OCI-LY3 (cell line): ENCODE measurements at regions not wholly inside any gene's neighbourhood (a gene's known extent, or its start where the extent isn't known, plus 50 kb on each side); places are given as distances from the start of the nearest gene placed in this dataset.
"Not testable (repeated sequence)": the region's sequence is repeated elsewhere in the genome, so short reads cannot be mapped to it uniquely, and the experiment has no call there.

Experiments used
- H2AFZ ChIP-seq: fragments of 200-600, 300-600 bp; shearing (Covaris generic); 2 replicates; pipeline ENCODE4 v1.6.0; 2014; ENCODE audit warnings: antibody characterized with exemption, low read depth, low read length
- H3K27ac ChIP-seq: fragments of 200-600, 300-600 bp; sonication (generic); 2 replicates; pipeline ENCODE4 v1.5.1; 2014; ENCODE audit warnings: mild to moderate bottlenecking, low read length, moderate library complexity, mixed read lengths
- H3K27me3 ChIP-seq: fragments of 200-600, 300-600 bp; sonication (generic); 2 replicates; pipeline ENCODE4 v1.6.1; 2014; ENCODE audit warnings: low read depth, low read length, mixed read lengths
- H3K36me3 ChIP-seq: fragments of 200-600, 300-600 bp; sonication (generic); replicated peaks from 2 replicates; pipeline ENCODE3; 2014; ENCODE audit warnings: low read depth, low read length, mixed read lengths
- H3K4me1 ChIP-seq: fragments of 300-600, 200-600 bp; sonication (generic); 2 replicates; pipeline ENCODE4 v1.6.1; 2014; ENCODE audit warnings: low read length, mixed read lengths
- H3K4me2 ChIP-seq: fragments of 200-600, 300-600 bp; sonication (generic); 2 replicates; pipeline ENCODE4 v1.6.1; 2014; ENCODE audit warnings: low read length, mixed read lengths
- H3K4me3 ChIP-seq: fragments of 300-600, 200-600 bp; sonication (generic); 2 replicates; pipeline ENCODE4 v1.5.1; 2014; ENCODE audit warnings: antibody characterized with exemption, mild to moderate bottlenecking, low read length, moderate library complexity
- H3K79me2 ChIP-seq: fragments of 300-600, 200-600 bp; shearing (Covaris generic); 2 replicates; pipeline ENCODE4 v1.6.1; 2014; ENCODE audit warnings: mild to moderate bottlenecking, low read length, mixed read lengths
- H3K9ac ChIP-seq: fragments of 300-600, 200-600 bp; shearing (Covaris generic); 2 replicates; pipeline ENCODE4 v1.6.0; 2014; ENCODE audit warnings: mild to moderate bottlenecking, low read length, moderate library complexity
- H3K9me3 ChIP-seq: fragments of 200-600, 300-600 bp; shearing (Covaris generic); 2 replicates; pipeline ENCODE4 v1.6.1; 2014; ENCODE audit warnings: low read length, mixed read lengths; ENCODE audit not compliant: insufficient read depth
- H4K20me1 ChIP-seq: fragments of 200-600, 300-600 bp; sonication (generic); 2 replicates; pipeline ENCODE4 v1.6.1; 2016; ENCODE audit warnings: low read length, mixed read lengths; ENCODE audit not compliant: insufficient read depth
- EZH2phosphoT487 ChIP-seq: fragments of 200-600 bp; shearing (Covaris generic); IDR thresholded peaks from 2 replicates; pipeline ENCODE4 v1.6.1; 2018; ENCODE audit warnings: antibody characterized with exemption, mixed run types, low read depth
- TF ChIP-seq, protein P1 (sequence below): fragments of 200-600, 300-600 bp; sonication (generic); IDR thresholded peaks from 2 replicates; pipeline ENCODE4 v1.5.1; 2014; ENCODE audit warnings: antibody characterized with exemption, low read length, low read depth

DNA sequence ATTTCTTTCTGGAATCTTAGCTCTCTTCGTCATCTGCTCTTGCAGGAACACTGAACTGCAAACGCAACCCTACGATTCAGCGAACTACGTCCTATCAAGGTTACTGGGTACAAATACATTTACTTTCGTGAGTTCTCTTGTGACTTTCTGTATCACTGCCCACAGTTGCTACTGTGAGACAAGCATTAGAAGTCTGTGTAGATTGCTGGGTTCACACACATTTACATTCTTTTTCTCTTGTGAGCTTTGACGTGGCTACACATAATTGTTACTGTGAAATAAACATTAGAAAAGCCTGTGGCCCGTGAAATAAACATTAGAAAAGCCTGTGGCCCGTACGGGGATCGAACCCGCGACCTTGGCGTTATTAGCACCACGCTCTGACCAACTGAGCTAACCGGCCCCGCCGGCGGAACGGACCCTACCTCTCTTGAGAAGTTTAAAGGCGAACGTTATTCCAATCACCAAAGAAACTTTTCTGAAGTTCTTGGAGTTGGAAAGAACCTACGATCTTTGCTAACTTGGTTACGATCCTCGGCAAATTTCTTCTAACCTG is 61.2 kb upstream of the ZNF322 start:
- H3K27me3 ChIP-seq, H3K79me2 ChIP-seq, H3K4me1 ChIP-seq, H4K20me1 ChIP-seq, H3K36me3 ChIP-seq, H3K4me2 ChIP-seq, H3K9me3 ChIP-seq, H3K4me3 ChIP-seq, H2AFZ ChIP-seq, H3K27ac ChIP-seq, H3K9ac ChIP-seq: not testable (repeated sequence)

DNA sequence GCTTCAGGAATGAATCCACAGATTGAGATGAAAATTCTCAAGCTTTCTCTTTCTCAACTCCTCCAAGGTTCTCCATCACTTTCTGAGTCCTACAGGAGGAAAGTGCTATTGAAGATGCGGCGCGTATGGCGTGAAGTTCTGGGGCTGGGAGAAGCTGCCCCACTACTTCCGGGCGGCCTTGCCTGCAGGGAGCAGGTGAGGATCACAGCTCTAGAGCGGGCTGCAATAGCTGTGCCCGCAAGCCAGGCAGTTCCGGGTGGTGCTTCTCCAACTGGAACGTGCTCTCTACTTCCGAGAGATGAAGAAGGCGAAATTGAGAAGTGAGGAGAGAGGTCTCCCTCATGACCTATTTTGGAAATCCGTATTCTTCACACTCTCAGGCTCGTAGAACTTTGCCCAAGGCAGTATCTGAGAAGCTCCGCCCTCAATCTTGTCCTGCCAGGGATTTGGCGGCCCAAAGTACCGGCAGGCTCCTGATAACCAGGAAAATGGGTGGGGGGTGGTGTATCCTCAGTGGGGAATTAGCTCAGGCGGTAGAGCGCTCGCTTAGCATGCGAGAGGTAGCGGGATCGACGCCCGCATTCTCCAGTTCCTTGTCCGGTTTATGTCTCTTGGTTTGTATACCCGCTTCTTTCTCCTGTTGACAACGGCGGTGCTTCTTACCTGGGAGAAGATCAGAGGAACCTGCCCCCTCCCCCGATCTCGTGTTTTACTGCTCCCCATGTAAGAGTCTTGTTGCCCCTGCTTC is 70.6 kb upstream of the ZNF322 start:
- not testable (repeated sequence) for H3K79me2 ChIP-seq, H4K20me1 ChIP-seq, H3K27me3 ChIP-seq, H3K4me1 ChIP-seq, H3K4me2 ChIP-seq, H3K27ac ChIP-seq, H3K4me3 ChIP-seq, H2AFZ ChIP-seq, H3K36me3 ChIP-seq, H3K9ac ChIP-seq, H3K9me3 ChIP-seq

DNA sequence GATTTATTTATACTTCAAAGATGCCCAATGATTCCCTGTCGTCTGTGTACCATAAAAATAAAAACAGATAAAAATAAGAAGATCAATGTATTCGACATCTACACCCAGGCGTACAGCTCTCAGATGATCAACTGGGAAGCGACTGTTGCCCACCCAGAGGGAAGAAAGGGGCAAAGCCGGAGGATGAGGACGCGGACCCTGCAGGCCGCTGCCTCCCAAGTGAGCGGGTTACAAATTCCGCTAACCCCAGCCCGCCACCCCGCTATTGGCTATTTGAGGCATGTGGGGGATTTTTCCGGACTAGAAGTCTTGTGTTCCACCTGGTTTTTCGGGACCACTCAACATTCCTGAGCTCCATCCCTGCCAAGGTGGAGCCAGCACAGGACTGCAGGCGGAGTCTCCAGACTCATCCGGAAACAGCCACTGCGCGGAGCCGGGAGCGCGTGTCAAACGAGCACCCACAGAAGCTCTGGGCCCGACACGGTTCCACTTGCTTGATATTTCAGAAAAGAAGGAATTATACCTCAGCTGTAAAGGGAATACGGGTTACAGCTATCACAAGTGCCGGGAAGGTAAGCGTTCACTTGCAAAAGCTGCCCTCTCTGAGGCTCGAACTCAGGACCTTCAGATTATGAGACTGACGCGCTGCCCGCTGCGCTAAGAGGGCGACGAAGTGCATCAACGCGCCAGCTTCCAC is 75.4 kb upstream of the ZNF322 start:
- not testable (repeated sequence) for H3K4me2 ChIP-seq, H3K9me3 ChIP-seq, H3K79me2 ChIP-seq, H3K27me3 ChIP-seq, H3K4me1 ChIP-seq, H4K20me1 ChIP-seq, H3K9ac ChIP-seq, H2AFZ ChIP-seq, H3K4me3 ChIP-seq, H3K27ac ChIP-seq, H3K36me3 ChIP-seq

DNA sequence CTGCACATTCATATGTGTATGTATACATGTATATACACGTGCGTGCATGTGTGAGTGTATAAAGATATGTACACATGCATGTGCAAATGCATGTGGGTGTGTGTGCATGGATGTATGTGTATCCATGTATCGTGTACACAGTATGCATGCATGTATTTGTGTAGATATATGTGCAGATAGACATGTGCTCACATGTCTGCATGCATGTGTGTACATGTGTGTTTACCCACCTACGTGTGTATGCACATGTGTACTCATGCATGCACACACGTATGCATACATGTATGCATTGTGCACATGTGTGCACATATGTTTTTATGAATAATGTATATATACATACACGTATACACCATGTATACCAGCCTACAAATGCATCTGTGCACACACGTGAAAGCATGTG is 80.3 kb upstream of the ZNF322 start:
- Histone ChIP-seq H3K4me3 (no peak overlapping the region), H3K79me2 (no peaks in the 10 kb centered on the region), H3K4me2 (no peak overlapping the region), H3K27me3 (no peaks in the 10 kb centered on the region), H3K9me3 (no peaks in the 10 kb centered on the region), H4K20me1 (no peaks in the 10 kb centered on the region), H3K9ac (no peak overlapping the region), H3K36me3 (no peaks in the 10 kb centered on the region), H2AFZ (no peak overlapping the region), H3K27ac (no peak overlapping the region), H3K4me1 (no peaks in the 10 kb centered on the region)
- no peak for TF ChIP-seq EZH2phosphoT487
- TF ChIP-seq, protein P1, sequence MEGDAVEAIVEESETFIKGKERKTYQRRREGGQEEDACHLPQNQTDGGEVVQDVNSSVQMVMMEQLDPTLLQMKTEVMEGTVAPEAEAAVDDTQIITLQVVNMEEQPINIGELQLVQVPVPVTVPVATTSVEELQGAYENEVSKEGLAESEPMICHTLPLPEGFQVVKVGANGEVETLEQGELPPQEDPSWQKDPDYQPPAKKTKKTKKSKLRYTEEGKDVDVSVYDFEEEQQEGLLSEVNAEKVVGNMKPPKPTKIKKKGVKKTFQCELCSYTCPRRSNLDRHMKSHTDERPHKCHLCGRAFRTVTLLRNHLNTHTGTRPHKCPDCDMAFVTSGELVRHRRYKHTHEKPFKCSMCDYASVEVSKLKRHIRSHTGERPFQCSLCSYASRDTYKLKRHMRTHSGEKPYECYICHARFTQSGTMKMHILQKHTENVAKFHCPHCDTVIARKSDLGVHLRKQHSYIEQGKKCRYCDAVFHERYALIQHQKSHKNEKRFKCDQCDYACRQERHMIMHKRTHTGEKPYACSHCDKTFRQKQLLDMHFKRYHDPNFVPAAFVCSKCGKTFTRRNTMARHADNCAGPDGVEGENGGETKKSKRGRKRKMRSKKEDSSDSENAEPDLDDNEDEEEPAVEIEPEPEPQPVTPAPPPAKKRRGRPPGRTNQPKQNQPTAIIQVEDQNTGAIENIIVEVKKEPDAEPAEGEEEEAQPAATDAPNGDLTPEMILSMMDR, result no peak

DNA sequence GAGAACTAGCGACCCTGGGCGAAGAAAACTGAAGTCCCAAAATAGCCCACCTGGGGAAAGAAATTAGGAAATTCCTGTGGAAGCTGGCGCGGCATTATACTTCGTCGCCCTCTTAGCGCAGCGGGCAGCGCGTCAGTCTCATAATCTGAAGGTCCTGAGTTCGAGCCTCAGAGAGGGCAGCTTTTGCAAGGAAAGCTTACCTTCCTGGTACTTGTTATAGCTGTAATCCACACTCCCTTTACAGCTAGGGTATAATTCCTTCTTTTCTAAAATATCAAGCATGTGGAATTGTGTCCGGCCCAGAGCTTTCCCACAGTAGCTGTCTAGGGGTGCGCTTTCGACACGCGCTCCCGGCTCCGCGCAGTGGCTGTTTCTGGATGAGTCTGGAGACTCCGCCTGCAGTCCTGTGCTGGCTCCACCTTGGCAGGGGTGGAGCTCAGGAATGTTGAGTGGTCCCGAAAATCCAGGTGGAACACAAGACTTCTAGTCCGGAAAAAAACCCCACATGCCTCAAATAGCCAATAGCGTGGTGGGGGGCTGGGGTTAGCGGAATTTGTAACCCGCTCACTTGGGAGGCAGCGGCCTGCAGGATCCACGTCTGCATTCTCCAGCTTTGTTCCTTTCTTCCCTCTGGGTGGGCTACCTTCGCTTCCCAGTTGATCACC is 83.7 kb upstream of the ZNF322 start:
- Histone ChIP-seq H3K27me3 (no peaks in the 10 kb centered on the region), H4K20me1 (no peaks in the 10 kb centered on the region), H3K4me1 (no peaks in the 10 kb centered on the region), H3K4me3 (no peak overlapping the region), H3K36me3 (no peaks in the 10 kb centered on the region), H3K9me3 (no peaks in the 10 kb centered on the region), H3K9ac (no peak overlapping the region), H3K27ac (no peak overlapping the region), H3K79me2 (no peaks in the 10 kb centered on the region), H3K4me2 (no peak overlapping the region), H2AFZ (no peak overlapping the region)
- TF ChIP-seq EZH2phosphoT487, result no peak
- TF ChIP-seq, protein P1, result no peak
